ENCODE measurements at regions not wholly inside any gene's neighbourhood (a gene's known extent, or its start where the extent isn't known, plus 50 kb on each side); places are given as distances from the start of the nearest gene placed in this dataset.

GRCh38 chr6:63371104-63371715 is 51.4 kb upstream of the LGSN start:
- no peak for DNase-seq (ENCODE audit: extremely low read depth, insufficient read length)
- Histone ChIP-seq H3K36me3 (ENCODE audit: control insufficient read depth, insufficient read depth, low read length) (no peaks in the 10 kb centered on the region), H3K4me3 (replicated peaks; ENCODE audit: low read depth, low read length) (no peak overlapping the region), H3K27me3 (replicated peaks; ENCODE audit: control insufficient read depth, insufficient read depth, low read length) (no peaks in the 10 kb centered on the region)
- no peak for TF ChIP-seq CTCF (IDR thresholded peaks at IDR 0.05; ENCODE audit: insufficient read depth, low read length, poor library complexity, severe bottlenecking)

GRCh38 chr6:63372951-63373533 is 53.3 kb upstream of the LGSN start:
- H3K4me3 ChIP-seq (replicated peaks; ENCODE audit: low read depth, low read length): no peak overlapping the region
- no peak for TF ChIP-seq CTCF (IDR thresholded peaks at IDR 0.05; ENCODE audit: insufficient read depth, low read length, poor library complexity, severe bottlenecking)
- H3K36me3 ChIP-seq (ENCODE audit: control insufficient read depth, insufficient read depth, low read length): no peaks in the 10 kb centered on the region
- no peaks in the 10 kb centered on the region for H3K27me3 ChIP-seq (replicated peaks; ENCODE audit: control insufficient read depth, insufficient read depth, low read length)
- DNase-seq (ENCODE audit: extremely low read depth, insufficient read length): no peak

GRCh38 chr6:63389191-63389844 is 69.5 kb upstream of the LGSN start:
- Histone ChIP-seq H3K27me3 (replicated peaks; ENCODE audit: control insufficient read depth, insufficient read depth, low read length) (no peaks in the 10 kb centered on the region), H3K36me3 (ENCODE audit: control insufficient read depth, insufficient read depth, low read length) (no peaks in the 10 kb centered on the region), H3K4me3 (replicated peaks; ENCODE audit: low read depth, low read length) (no peak overlapping the region)
- TF ChIP-seq CTCF (IDR thresholded peaks at IDR 0.05; ENCODE audit: insufficient read depth, low read length, poor library complexity, severe bottlenecking): no peak
- DNase-seq (ENCODE audit: extremely low read depth, insufficient read length): no peak

- Histone ChIP-seq H3K4me3 (replicated peaks; ENCODE audit: low read depth, low read length) (no peak overlapping the region), H3K36me3 (ENCODE audit: control insufficient read depth, insufficient read depth, low read length) (no peaks in the 10 kb centered on the region), H3K27me3 (replicated peaks; ENCODE audit: control insufficient read depth, insufficient read depth, low read length) (no peaks in the 10 kb centered on the region)
- TF ChIP-seq CTCF (IDR thresholded peaks at IDR 0.05; ENCODE audit: insufficient read depth, low read length, poor library complexity, severe bottlenecking): no peak
- no peak for DNase-seq (ENCODE audit: extremely low read depth, insufficient read length)
Measured at GRCh38 chr6:63391203-63391970, 71.6 kb upstream of the LGSN start.

- Histone ChIP-seq H3K27me3 (replicated peaks; ENCODE audit: control insufficient read depth, insufficient read depth, low read length) (no peaks in the 10 kb centered on the region; the same call in 1 of the 2 replicates), H3K4me3 (replicated peaks; ENCODE audit: low read depth, low read length) (no peak overlapping the region), H3K36me3 (ENCODE audit: control insufficient read depth, insufficient read depth, low read length) (no peaks in the 10 kb centered on the region)
- TF ChIP-seq CTCF (IDR thresholded peaks at IDR 0.05; ENCODE audit: insufficient read depth, low read length, poor library complexity, severe bottlenecking): no peak
- no peak for DNase-seq (ENCODE audit: extremely low read depth, insufficient read length)
Measured at GRCh38 chr6:63392092-63392724, 72.4 kb upstream of the LGSN start.
